ENCODE measurements at regions not wholly inside any gene's neighbourhood (a gene's known extent, or its start where the extent isn't known, plus 50 kb on each side); places are given as distances from the start of the nearest gene placed in this dataset.

DNA sequence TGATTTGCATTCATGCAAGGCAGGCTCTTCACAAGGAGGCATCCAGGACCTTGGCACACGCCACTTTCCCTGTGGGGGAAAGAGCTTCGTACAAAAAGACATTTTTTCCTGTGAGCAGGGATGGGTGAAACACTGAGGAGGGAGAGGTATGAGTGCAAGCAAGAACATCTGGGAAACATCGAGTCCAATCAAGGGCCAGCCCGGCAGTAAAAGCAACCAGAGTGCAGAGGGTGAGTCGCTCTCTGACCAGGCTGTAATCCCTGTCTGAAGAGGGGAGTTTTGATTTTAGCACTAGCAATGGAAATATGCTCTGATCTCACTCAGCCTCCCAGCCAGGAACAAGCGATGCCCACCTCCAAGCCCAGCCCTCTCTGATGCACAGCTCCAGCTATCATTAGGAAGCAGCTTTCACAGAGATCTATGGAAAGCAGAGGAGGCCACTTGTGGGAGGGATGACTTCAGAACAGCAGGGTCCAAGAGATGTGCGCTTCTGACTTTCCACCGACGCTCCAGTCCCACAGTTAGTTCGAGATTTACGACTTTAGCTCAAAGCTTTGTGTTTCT, 211.0 kb upstream of the ADAMTS16 start:
- ATAC-seq, result no peak
- intact Hi-C loops (cut with DNase I), result no loop called here
- DNase-seq, result no peak

DNA sequence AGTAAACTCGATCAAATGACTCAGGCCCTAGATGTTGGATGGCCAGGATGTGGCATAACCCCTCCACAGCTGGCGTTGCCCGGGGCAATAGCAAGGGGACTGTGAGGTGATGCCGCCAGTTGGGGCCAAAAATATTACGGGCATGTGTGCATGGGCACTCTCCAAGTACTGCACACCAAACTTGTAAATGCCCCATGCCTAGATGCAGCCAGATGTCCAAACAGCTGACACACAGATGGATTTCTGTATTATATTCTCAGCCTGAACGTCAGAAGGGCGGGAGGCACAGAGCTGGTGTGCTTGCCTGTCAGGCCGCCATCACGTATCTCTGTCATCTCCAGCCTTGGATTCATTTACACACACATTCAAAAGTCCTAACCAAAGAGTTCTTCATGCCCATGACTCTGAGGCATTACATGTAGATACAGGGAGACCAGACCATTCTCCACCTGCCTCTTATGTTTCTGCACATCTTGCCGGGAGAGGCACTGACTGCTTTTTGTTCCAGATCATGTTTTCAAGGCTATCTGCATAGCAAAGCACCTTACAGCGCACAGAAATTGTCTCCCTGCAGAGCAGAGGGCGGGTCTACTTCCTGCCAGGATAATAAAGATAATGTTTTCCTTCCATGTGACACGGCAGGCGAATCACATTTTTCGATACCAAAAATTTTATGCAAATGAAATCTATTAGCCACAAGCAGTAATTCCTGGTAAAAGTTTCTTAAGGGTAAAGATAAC, 200.9 kb upstream of the ADAMTS16 start:
- intact Hi-C loops (cut with DNase I), result no loop called here
- ATAC-seq (no peak), DNase-seq (no peak)

DNA sequence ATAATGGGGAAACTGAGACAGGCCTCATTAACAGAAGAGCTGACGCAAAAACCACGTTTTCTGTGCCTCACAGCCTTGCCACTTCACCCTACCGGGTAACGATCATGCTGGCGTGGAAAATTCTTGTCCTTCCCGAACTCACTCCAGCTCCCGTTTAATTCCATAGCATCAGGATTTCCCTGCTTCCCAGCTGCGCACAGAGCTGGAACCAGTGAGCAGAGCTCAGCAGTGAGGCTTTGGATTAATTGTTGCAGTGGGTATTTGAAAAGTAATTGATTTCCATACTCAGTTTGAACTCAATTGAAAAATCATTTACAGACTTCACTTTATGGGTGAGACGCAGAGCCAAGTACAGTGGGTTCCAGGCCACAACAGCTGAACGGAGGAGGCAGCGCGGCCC, 199.0 kb upstream of the ADAMTS16 start:
- intact Hi-C loops (cut with DNase I), result no loop called here
- DNase-seq (no peak), ATAC-seq (no peak)

DNA sequence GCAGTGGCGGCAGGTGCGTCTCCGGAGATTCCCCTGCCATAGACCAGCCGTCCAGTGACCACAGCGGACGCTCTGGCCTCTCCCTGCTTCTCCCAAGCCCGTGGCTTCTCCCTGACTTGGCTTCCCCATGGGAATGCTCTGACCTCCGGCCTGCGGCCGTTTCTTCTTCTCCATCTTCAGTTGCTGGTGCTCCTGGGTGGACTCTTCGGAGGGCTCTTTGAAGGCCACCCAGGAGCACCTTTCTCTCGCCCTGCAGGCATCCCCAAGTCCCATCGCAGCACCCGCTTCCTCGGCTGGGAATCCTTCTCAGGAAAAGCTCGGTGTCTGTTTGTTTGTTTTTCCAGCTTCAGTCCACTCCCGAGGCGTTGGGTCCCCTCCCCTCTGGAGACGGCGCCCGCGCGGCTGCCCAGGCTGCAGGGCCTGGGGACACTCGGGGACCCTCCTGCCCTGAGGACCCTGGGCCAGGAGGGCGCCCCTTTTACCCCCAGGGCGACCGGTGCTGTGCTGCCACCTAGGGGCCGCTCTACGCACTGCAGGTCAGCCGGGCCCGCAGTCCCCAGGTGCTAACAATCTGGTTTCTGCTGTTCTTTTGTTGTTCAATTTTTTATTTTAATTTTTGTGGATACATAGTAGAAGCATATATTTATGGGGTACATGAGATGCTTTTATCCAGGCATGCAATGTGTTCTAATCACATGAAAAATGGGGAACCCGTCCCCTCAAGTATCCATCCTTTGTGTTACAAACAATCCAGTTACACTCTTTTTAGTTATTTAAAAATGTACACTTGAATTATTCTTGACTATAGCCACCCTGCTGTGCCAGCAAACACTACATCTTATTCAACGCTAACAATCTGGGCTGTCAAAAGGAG, 197.9 kb upstream of the ADAMTS16 start:
- ATAC-seq (peak; percentile 31 to 34), DNase-seq (no peak)
- intact Hi-C loops (cut with DNase I), result no loop called here

DNA sequence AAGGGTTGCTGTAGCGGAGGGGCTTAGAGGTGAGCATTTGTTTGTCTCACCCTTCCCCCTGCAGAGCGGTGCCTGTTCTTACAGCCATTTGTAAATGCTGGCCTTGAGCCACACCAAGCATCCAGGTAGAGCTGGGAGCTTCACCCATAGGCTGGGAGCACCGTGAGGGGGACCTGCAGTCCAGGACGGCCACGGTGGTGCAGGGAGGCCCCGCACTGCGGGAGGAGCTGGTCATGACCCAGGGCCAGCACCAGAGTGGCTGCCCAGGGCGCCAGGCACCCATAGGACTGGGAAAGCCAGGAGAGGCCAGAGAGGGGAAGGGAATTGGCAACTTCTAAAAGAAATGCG, 197.3 kb upstream of the ADAMTS16 start:
- DNase-seq (no peak), ATAC-seq (no peak)
- intact Hi-C loops (cut with DNase I), result no loop called here

DNA sequence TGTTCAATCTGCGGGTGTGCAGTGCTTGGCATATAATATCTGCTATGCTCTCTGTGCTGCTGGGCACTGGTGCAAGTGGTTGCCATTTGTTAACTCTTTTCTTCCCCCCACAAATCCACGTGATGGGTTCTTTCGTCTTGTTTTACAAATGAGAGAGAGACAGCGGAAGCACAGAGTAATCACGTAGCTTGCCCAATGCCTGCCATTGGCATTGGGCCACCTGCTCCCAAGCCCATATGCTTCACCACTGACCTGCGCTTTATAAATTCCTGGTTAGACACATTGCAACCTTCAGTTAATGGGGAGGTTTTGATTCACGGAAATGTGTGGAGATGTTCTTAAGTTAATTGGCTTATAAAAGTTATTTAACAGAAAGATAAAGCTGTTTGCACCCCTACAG, 194.8 kb upstream of the ADAMTS16 start:
- ATAC-seq, result peak in 1 of 2 donors; percentile 44
- no peak for DNase-seq
- intact Hi-C loops (cut with DNase I), result no loop called here

DNA sequence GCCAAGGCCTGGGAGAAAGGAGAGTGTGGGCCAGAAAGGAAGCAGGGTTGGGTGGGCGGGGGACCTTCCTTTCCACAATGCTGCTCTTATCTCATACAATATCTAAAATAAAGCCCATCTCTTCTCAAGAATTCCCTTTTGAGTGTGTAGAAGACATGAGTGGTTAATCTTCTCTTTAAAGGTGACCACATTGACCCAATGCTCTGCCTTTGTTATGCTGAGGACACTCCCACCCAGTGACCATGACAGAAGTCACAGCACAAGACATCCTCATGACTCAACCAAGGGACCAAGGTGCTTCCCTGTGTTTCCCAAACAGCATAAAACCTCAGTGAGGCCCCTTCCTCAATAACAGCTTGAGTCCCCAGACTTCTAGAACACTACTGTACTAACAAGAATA, 193.0 kb upstream of the ADAMTS16 start:
- DNase-seq (no peak), ATAC-seq (no peak)
- intact Hi-C loops (cut with DNase I), result no loop called here

DNA sequence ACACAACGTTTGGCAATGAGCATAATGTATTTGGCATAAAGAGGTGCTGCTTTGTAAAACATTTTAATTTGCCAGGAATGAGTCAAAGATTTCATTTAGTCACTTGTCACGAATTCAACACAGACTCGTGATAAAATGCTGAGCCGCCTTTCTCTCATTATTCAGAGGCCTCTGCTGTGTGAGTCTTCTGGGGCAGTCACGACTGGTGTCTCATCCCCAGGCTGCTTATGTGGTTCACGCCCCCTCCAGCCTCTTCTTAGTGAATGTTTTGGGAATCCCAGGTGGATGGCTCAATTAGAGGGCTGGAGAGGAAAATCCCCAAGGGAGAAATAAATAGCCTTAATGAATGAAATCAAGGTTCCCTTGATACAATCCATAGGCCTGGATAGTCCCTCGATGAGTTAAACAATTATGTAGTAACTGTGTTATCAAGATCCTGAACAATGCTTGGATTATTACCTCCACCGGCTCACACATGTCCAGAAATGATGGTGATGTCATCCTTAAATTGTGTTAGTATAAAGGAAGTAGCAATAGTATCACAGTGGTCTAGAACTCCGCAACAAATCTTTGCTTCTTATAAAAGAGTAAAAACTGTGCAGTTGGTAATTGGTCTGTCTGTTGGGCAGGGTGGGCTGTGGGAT, 192.1 kb upstream of the ADAMTS16 start:
- DNase-seq (no peak), ATAC-seq (peak in 1 of 2 donors; percentile 54)
- intact Hi-C loops (cut with DNase I), result no loop called here

DNA sequence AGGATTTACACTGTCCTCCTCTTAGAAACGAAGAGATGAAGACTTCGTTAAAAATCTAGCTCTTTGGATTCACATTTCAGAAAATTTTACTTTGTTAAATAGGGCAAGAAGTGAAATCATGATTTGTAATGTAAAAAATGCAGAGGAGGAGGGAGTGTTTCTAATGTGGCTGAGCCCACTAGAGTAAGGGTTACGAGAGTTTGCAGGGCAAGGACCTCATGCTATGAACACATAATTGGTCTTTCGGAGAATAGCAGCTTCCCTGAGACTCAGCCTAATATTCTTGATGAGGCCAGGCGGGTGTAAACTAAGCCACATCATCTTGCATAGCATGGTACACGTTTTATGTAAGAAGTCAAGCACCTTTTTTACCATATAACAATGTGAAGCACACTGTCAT, 191.0 kb upstream of the ADAMTS16 start:
- DNase-seq (no peak), ATAC-seq (peak; percentile 25 to 67)
- intact Hi-C loops (cut with DNase I), result no loop called here

DNA sequence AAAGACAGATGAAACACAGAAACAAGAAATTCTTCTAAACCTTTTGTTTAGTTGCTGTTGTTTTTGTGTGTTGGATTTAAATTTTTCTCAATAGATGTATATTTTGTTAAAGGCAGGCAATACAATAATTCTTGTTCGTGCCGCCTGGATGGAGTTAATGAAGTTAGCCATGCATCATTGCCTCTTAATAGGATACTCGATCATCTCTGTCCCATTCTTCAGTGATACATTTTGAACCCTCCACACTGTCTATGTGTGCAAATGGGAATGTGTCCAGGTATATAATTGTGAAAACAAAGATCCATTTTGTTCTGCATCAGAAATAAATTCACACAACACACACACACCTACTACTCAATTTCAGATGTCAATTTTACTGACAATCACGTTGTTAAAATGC, 186.6 kb upstream of the ADAMTS16 start:
- intact Hi-C loops (cut with DNase I), result no loop called here
- DNase-seq (no peak), ATAC-seq (no peak)

DNA sequence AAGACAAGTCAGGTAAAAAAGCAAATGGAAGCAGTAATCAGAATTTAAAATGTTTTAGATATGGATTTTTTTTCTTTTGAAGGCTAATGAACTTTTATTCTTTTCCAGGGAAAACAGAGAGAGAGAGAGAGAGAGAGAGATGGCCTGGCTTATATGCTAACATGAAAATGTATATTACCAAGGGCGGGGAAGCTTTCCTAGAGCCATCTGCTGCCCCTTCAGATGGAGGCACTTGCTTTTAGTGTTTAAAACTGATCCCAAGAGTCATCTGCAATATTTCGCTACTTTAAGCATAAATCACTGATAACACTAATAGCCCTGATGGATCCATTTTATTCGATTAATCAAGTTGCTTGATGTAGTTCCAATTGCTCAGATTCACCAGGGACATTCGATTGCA, 186.1 kb upstream of the ADAMTS16 start:
- ATAC-seq, result no peak
- intact Hi-C loops (cut with DNase I), result no loop called here
- DNase-seq, result no peak

DNA sequence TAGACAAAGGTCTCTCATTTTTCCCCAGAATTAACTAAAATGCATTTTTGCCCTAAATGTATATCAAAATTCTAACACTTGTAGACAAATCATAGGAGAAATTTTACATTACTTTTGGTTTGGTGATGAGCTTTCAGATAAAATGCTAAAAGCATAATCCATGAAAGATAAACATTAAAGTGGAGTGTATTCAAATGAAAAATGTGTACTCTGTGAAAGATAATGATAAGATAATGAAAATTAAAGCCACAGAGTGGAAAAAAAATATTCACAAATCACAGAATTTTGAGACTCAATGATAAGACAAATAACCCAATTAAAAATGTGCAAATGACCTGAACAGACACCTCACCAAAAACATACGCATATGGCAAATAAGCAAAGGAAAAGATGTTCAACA, 176.9 kb upstream of the ADAMTS16 start:
- DNase-seq, result no peak
- intact Hi-C loops (cut with DNase I), result no loop called here
- ATAC-seq, result no peak

DNA sequence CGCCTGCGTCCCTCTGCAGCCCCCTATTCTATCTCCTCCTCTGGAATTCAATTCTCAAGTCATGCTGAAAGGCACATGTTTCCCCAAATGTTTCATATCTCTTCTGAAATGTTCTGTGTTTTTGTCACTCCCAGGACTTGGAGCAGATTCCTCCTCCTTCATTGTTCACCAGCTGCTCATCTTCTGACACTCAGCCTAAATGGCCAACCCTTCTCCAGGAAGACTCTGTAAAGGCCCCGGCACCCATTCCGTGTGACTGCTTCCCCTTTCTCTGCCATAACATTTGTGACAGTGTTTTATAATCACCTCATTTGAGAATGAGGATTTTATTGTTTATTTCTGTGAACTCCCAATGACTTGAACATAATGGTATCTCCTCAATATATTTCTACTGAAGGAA, 170.8 kb upstream of the ADAMTS16 start:
- DNase-seq, result no peak
- intact Hi-C loops (cut with DNase I), result no loop called here
- no peak for ATAC-seq

DNA sequence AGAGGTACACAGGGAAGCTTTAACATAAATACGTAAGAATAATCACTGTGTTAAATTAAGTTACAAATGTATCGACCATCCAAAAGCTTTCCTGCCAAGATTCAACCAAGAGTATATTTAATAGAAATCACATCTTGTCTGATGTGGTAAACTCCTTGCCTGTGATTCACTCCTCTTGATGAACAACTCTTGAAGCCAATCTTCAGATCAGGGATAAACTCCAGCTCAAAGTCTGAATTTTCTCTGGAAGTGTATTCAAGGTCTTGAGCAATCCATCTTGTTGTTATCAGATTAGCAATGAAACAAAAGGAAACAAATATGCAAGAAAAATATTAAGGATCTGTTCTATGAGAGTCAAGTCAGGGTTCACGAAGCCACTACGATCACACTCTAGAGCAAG, 170.0 kb upstream of the ADAMTS16 start:
- ATAC-seq, result peak in 1 of 2 donors; percentile 24
- intact Hi-C loops (cut with DNase I), result no loop called here
- DNase-seq, result no peak

DNA sequence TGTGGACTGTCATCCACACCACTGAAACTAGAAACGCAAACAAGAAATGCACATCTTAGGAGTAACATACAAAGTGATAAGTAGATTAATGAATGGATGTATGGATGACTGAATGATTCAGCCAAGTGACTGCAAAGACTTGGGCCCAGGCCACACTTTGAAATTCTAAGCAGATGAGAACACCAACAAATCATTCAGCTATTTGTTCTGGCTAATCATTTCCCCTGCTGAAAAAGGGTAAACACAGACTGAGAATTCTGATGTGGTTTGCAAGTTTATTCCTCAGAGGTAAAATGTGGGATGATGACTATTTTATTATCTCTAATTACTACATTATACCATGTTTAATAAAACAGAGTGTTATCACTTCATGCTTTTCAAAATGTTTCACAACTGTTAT, 163.2 kb upstream of the ADAMTS16 start:
- intact Hi-C loops (cut with DNase I), result no loop called here
- ATAC-seq (peak in 1 of 2 donors; percentile 85), DNase-seq (no peak)

DNA sequence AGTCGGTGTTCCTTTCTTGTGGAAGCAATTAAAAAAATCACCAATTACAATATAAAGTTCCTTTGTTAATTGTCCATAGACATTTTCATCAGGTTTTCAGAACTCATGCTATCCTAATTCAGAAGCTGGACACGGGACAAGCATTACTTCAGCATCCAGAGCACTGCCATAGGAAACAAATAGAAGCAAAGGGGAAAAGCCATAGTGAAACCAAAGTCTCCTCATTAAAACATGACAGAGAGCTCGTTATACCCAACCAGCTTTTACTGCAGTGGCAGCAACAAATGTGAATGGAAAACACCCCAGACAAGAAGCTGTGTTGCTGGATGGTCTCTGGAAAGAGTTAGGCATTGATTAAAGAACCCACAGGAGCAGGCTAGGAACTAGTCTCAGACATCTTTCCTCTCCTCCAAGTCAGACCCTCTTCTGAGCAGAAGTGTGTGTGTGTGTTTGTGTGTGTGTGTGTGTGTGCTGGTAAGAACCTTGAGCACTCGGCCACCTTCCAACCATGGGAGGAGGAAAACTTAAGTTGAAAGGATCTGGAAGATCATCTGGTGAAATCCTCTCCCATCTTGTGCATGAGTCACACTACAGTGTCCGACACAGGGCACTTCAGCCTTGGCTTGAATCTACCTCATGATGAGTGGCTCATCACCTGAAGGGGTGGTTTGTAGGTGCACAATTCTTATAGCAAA, 162.6 kb upstream of the ADAMTS16 start:
- intact Hi-C loops (cut with DNase I), result no loop called here
- DNase-seq (no peak), ATAC-seq (peak in 1 of 2 donors; percentile 72)

DNA sequence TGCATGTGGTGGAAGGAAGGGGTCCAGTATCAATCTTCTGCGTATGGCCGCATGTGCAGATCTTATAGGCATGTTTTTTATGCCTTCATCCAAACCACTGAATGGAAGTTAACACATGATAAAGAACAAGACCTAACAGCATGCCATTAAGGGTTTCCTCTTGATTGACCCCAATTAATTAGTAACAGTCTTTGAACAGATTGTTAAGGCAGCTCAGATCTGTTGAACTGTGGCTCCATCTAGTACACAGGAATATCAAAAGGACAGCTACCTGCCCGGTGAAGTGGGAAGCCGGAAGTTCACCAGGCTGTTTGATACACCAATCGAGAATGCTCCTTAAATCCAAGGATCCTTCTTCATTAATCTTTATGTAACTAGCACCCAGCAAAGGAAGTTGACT, 159.9 kb upstream of the ADAMTS16 start:
- intact Hi-C loops (cut with DNase I), result no loop called here
- no peak for DNase-seq
- ATAC-seq, result no peak

DNA sequence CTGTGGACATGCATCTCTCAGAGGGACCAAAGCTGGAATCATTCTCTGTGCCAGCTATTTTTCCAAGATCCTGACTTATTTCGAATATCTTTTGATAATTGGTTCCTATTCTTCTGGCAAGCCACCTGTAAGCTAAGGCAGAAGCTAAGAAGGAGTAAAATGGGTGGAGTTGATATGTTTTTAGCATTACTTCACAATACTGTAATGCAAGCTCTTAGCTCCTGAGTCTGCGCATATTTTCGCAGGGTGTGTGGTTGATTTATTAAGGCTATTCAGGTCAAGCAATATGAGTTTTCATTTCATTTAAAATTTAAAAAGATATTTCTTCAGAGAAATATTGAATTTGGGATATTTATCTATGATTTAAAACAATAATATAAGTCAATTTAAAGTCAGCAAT, 158.5 kb upstream of the ADAMTS16 start:
- intact Hi-C loops (cut with DNase I), result no loop called here
- peak in 1 of 2 donors; percentile 61 for ATAC-seq
- no peak for DNase-seq

DNA sequence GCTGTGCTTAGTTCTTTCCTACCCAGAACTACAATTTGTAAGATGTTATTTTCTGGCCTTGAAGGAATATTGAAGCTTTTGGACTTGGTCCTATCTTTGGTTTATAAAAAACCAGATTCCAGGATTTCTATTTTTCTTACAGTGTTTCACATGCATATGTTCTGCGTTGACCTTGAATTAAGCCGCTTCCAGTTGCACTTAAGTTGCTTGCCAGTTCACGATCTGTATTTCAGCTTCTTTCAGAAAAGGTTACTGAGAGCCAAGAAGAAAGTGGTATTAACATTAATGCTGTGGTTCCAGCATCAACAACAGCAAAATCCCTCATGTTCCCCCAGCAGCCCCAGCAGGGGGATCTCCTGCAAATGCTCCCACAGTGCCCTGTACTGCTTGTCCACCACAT, 156.4 kb upstream of the ADAMTS16 start:
- no peak for DNase-seq
- intact Hi-C loops (cut with DNase I), result no loop called here
- no peak for ATAC-seq

DNA sequence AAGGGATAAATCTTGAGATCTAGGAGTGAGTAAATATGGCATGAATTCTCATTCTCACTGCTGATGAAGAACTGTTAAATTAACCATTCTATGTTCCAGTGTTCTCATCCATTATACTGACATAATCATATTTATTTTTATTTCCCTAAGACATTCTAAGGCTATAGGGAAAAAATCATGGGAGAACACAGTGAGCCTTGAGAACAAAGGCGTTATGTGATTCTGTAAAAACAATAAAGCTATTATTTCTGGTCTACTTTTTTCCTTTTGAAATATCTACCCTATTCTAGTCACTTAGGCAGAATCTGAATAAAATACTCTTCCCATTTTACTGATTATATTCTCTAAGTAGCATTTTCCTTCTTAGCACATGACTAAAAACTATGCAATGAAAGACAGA, 155.7 kb upstream of the ADAMTS16 start:
- intact Hi-C loops (cut with DNase I), result no loop called here

More for the DNA sequence above, 155.7 kb upstream of the ADAMTS16 start:
- ATAC-seq, result no peak
- no peak for DNase-seq
